Vagina (tissue), 2 donors: ENCODE measurements at regions not wholly inside any gene's neighbourhood (a gene's known extent, or its start where the extent isn't known, plus 50 kb on each side); places are given as distances from the start of the nearest gene placed in this dataset.

Experiments
- POLR2A ChIP-seq, 2 donors: fragments of 450-650 bp; IDR thresholded peaks; one replicate each; pipeline ENCODE4 v1.6.1; 2017; ENCODE audit warnings: antibody characterized with exemption in 2 of 2, mild to moderate bottlenecking in 2 of 2, moderate library complexity in 2 of 2
- POLR2AphosphoS5 ChIP-seq, 2 donors: sonication (generic); formaldehyde crosslinking; IDR thresholded peaks; one replicate each; pipeline ENCODE4 v1.9.0; 2017; ENCODE audit warnings: antibody characterized with exemption in 2 of 2, mild to moderate bottlenecking in 2 of 2, low read depth in 1 of 2; ENCODE audit not compliant: insufficient read depth in 1 of 2

- no peak for TF ChIP-seq POLR2AphosphoS5 (IDR thresholded peaks at IDR 0.05; ENCODE audit: insufficient read depth in 1 of 2, low read depth in 1 of 2)
- no peak for TF ChIP-seq POLR2A (IDR thresholded peaks at IDR 0.05)
Observed at GRCh38 chr12:107474099-107474498, 211.5 kb upstream of the PWP1 start.
